ENCODE measurements at regions not wholly inside any gene's neighbourhood (a gene's known extent, or its start where the extent isn't known, plus 50 kb on each side); places are given as distances from the start of the nearest gene placed in this dataset.

- Histone ChIP-seq H3K27ac (no peak overlapping the region), H3K27me3 (peaks cover 0 to 12% (median 5%) of the 10 kb centered on the region in 7 donors), H3K4me3 (no peak overlapping the region), H3K4me1 (peaks cover 0 to 5% (median 0%) of the 10 kb centered on the region in 9 donors), H3K9me3 (no peaks in the 10 kb centered on the region), H3K36me3 (no peaks in the 10 kb centered on the region)
- ATAC-seq (peak in 1 of 8 donors; percentile 42), DNase-seq (no peak)
- intact Hi-C loops (cut with DNase I), result no loop called here
- TF ChIP-seq CTCF (IDR thresholded peaks at IDR 0.05), result no peak
- 76 to 84% methylated on average over 5 of the region's 5 CpGs for WGBS, 2 donors
Measured at GRCh38 chr5:159402856-159403255, 72.6 kb upstream of the IL12B start.

GRCh38 chr5:159403906-159404681 is 73.8 kb upstream of the IL12B start:
- WGBS, 2 donors, result 65 to 72% methylated on average over 6 of the region's 6 CpGs
- H3K4me3 ChIP-seq, result no peak overlapping the region
- intact Hi-C loops (cut with DNase I), result no loop called here
- TF ChIP-seq CTCF (IDR thresholded peaks at IDR 0.05), result no peak
- H3K36me3 ChIP-seq, result no peaks in the 10 kb centered on the region
- DNase-seq (no peak), ATAC-seq (no peak)
- no peak overlapping the region for H3K27ac ChIP-seq
- H3K9me3 ChIP-seq, result no peaks in the 10 kb centered on the region
- H3K27me3 ChIP-seq, result peaks cover 0 to 14% (median 5%) of the 10 kb centered on the region in 7 donors
- peaks cover 0 to 5% (median 0%) of the 10 kb centered on the region in 9 donors for H3K4me1 ChIP-seq

- no peak for TF ChIP-seq CTCF (IDR thresholded peaks at IDR 0.05)
- 72 to 76% methylated on average over 5 of the region's 5 CpGs for WGBS, 2 donors
- Histone ChIP-seq H3K4me3 (no peak overlapping the region), H3K27me3 (peaks cover 0 to 14% (median 5%) of the 10 kb centered on the region in 7 donors), H3K36me3 (no peaks in the 10 kb centered on the region), H3K4me1 (peaks cover 0 to 5% (median 0%) of the 10 kb centered on the region in 9 donors), H3K9me3 (no peaks in the 10 kb centered on the region), H3K27ac (no peak overlapping the region)
- intact Hi-C loops (cut with DNase I), result no loop called here
- DNase-seq, result no peak
- no peak for ATAC-seq
Measured at GRCh38 chr5:159405611-159406031, 75.3 kb upstream of the IL12B start.

- Histone ChIP-seq H3K27ac (no peak overlapping the region), H3K4me1 (peaks cover 0 to 5% (median 0%) of the 10 kb centered on the region in 9 donors)
- no peak for ATAC-seq
Measured at GRCh38 chr5:159406571-159406970, 76.3 kb upstream of the IL12B start.

More at GRCh38 chr5:159406571-159406970, 76.3 kb upstream of the IL12B start:
- Histone ChIP-seq H3K4me3 (no peak overlapping the region), H3K9me3 (no peaks in the 10 kb centered on the region), H3K36me3 (no peaks in the 10 kb centered on the region), H3K27me3 (peaks cover 0 to 14% (median 5%) of the 10 kb centered on the region in 7 donors)
- no peak for DNase-seq
- TF ChIP-seq CTCF (IDR thresholded peaks at IDR 0.05), result no peak
- WGBS, 2 donors, result 68 to 75% methylated on average over 3 of the region's 3 CpGs
- intact Hi-C loops (cut with DNase I), result no loop called here

All from heart right ventricle (tissue), 16 donors.